ENCODE measurements at regions not wholly inside any gene's neighbourhood (a gene's known extent, or its start where the extent isn't known, plus 50 kb on each side); places are given as distances from the start of the nearest gene placed in this dataset.

GRCh38 chr4:24666816-24667477 lies 82.6 kb upstream of the DHX15 start:
- DNase-seq = no peak

GRCh38 chr4:24668956-24669355 lies 84.6 kb upstream of the DHX15 start:
- no peak for DNase-seq

GRCh38 chr4:24669751-24670150 lies 85.4 kb upstream of the DHX15 start:
- DNase-seq = no peak

GRCh38 chr4:24671849-24672248 lies 87.5 kb upstream of the DHX15 start:
- DNase-seq = no peak

- DNase-seq = no peak
These were observed 88.5 kb upstream of the DHX15 start for GRCh38 chr4:24672880-24673279.

- DNase-seq = no peak
These were observed 89.9 kb upstream of the DHX15 start for GRCh38 chr4:24674279-24674678.

GRCh38 chr4:24675721-24676389 lies 91.5 kb upstream of the DHX15 start:
- DNase-seq = no peak

GRCh38 chr4:24677909-24678308 lies 93.6 kb upstream of the DHX15 start:
- no peak for DNase-seq

GRCh38 chr4:24680746-24681448 lies 96.5 kb upstream of the DHX15 start:
- no peak for DNase-seq

- DNase-seq = no peak
These were observed 98.8 kb upstream of the DHX15 start for GRCh38 chr4:24683116-24683515.

GRCh38 chr4:24686866-24687692 lies 102.7 kb upstream of the DHX15 start:
- no peak for DNase-seq

- no peak for DNase-seq
These were observed 104.1 kb upstream of the DHX15 start for GRCh38 chr4:24688453-24688852.

GRCh38 chr4:24689212-24689611 lies 104.9 kb upstream of the DHX15 start:
- no peak for DNase-seq

GRCh38 chr4:24690436-24690835 lies 104.9 kb upstream of the SOD3 start:
- no peak for DNase-seq

- DNase-seq = no peak
These were observed 101.7 kb upstream of the SOD3 start for GRCh38 chr4:24693636-24694035.

GRCh38 chr4:24700118-24700517 lies 95.3 kb upstream of the SOD3 start:
- no peak for DNase-seq

- DNase-seq = no peak
These were observed 93.7 kb upstream of the SOD3 start for GRCh38 chr4:24701683-24702082.

- DNase-seq = no peak
These were observed 93.1 kb upstream of the SOD3 start for GRCh38 chr4:24702281-24702680.

- DNase-seq = no peak
These were observed 92.1 kb upstream of the SOD3 start for GRCh38 chr4:24703298-24703697.

GRCh38 chr4:24704149-24704548 lies 91.2 kb upstream of the SOD3 start:
- no peak for DNase-seq

- DNase-seq = no peak
These were observed 90.2 kb upstream of the SOD3 start for GRCh38 chr4:24705016-24705753.

- no peak for DNase-seq
These were observed 81.8 kb upstream of the SOD3 start for GRCh38 chr4:24713604-24714003.

GRCh38 chr4:24719615-24720014 lies 75.8 kb upstream of the SOD3 start:
- no peak for DNase-seq
